SIG-M5 treated with dmso at 0.1 percent for 504 hours (cell line): ENCODE measurements at regions not wholly inside any gene's neighbourhood (a gene's known extent, or its start where the extent isn't known, plus 50 kb on each side); places are given as distances from the start of the nearest gene placed in this dataset.

Experiments used
- DNase-seq: peaks from one replicate; lab custom pipeline; 2025; ENCODE audit not compliant: unreplicated experiment; lab: John Stamatoyannopoulos, UW

- no peak for DNase-seq
Measured at GRCh38 chr12:77578466-77579220, 252.1 kb upstream of the NAV3 start.

- DNase-seq, result no peak
Measured at GRCh38 chr12:77577791-77578190, 252.9 kb upstream of the NAV3 start.

- no peak for DNase-seq
Measured at GRCh38 chr12:77575376-77575919, 255.2 kb upstream of the NAV3 start.

DNA sequence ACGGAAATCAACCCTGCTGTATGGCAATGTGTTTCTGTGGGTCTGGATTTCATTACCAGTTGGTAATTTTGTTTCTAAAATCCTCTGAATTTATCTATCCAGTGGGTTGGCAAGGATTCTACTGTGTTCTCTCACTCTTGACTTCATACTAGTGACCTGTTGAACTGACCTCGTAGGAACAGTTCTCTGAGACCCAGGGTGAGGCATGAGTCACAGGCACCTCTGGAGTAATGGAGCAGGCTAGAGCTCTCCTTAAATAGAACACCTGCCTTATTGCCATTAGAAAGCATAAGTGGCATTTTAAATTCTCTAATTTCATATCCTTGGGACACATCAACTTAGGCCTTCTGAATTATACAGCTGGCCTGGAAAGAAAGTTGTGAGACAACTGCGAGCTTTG is 258.3 kb upstream of the NAV3 start:
- no peak for DNase-seq

- no peak for DNase-seq
Measured at GRCh38 chr12:77571768-77572167, 258.9 kb upstream of the NAV3 start.

DNA sequence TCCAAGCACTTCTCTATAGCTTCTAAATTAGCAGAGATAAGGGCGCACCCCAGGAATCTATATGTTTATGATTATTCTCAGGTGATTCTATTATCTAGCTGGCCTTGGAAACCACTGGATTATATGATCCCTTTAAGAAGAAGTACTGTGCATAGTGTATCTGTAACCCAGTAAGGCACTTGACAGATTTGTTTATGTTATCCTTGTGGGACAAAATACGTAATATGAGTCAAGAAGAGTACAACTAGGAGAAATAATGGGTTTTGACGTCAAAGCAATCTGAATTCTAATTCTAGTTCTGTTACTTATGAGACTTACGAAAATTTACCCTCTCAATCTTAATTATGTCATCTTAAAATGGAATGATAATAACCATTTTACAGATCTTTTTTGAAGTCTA is 259.6 kb upstream of the NAV3 start:
- DNase-seq, result no peak

- DNase-seq, result no peak
Measured at GRCh38 chr12:77569876-77570275, 260.8 kb upstream of the NAV3 start.

- no peak for DNase-seq
Measured at GRCh38 chr12:77560714-77561113, 270.0 kb upstream of the NAV3 start.

GRCh38 chr12:77559400-77560074 is 271.2 kb upstream of the NAV3 start:
- DNase-seq, result no peak

DNA sequence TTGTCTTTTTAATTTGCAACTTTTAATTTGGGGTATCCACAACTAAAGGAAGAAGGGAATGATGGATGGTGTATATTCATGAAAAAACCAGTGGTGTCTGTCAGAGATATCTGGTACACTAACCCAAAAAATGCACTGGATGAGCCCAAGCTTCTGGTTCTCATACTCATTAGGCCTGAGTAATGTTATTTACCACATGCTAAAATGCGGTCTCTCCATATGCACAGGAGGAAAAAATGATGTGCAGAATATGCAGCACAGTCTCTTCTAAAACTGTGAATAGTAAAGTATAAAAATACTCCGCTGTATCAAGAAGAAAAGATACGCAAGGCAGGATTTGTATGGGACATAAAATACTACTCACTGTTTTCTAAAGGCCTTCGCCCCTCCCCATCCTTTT is 275.6 kb upstream of the NAV3 start:
- DNase-seq, result no peak

DNA sequence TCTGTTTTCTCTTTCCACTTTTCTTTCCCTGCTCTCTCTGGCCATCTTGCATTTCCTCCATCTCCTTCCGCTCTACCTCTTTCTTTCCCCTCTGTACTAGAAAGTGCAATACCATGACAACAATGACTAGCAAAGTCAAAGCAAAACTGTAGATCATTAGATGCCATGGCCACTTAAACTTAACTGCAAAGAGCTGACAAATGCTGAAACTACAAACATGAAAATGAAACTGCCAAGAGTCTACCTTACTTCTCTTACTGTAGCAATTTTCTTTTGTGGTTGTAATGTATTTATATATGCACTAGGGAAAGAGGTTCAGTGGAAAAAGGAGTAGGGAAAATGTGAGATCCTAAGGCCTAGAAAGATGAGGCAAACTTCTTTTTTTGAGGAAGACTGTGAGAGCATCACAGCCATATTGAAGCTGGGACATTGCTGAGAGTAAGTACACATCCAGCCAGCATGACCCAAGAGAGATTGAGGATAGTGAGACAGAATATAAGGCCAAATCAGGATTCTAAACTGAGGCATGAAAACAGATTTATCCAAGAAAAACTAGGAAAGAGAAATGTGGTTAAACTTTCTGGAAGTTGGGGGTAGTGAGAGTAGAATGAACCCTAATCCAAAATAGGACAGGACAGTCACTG is 276.6 kb upstream of the NAV3 start:
- no peak for DNase-seq

DNA sequence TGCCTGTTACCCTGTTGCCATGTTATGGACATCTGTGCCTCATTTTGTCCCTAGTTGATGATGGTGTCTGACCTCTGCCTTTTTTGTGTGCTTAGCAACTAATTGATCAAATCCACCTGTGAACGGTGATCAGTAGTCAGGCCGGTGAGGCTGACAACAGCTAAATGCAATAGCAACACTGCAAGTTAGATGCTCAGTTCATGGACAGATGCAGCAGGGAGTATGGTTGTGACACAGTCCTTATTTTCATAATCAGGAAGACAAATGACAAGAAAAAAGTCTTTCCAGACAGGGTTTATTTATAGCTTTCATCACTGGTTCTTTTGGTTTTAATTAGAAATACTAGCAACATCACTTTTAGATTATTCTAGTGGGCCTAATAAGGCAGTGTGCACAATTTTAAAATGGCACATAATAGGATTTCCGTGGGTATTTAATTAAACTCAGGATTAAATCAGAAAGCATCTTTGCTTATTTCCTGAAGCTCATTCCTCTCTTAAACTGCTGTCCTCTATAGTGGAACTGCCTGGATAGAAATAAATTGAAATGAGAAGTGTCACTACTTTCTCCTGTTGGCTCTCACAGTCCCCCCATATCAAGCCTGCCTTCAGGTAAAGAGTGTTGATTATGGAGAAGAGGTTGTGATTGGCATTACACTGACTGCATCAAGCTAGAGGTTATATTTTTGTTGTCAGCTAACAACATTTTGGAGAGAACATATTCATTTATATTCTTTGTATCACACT is 281.1 kb upstream of the NAV3 start:
- DNase-seq, result no peak

DNA sequence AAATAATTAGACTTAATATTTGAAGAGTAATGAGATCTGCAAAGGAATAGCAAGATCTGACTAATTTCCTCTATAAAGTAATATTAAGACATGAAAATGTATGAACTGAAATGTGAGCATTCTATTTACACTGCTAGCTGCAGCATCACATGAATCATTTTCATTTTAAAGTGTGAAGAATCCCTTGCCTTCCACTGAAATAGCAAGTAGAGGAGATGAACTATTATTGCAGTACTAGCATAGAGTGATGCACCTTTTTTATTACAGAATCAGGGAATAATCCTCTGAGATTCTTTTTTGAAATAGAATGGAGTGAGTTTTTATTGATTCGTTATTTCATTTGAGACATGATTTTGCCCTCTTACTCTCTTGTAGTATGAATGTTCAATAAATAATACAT is 281.9 kb upstream of the NAV3 start:
- no peak for DNase-seq

- no peak for DNase-seq
Measured at GRCh38 chr12:77540097-77540496, 290.6 kb upstream of the NAV3 start.

- no peak for DNase-seq
Measured at GRCh38 chr12:77537663-77538062, 293.0 kb upstream of the NAV3 start.

DNA sequence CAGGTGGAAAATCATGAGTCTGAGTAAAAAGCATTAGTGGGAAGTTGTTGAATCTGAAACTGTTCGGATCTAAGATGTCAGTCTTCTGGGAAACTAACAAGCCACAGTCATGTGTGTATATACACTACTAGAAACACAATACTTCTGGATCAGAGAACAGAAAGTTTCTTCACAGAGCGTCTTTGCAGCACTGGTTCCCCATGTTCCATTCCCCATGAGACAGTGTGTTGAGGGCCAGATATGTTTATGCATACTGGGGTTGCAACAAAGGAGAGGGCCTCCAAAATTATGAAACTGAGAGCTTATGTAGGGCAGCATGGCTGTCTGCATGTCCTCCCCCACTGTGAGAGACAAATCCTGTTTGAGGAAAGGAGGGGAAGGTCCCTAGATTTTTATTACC is 295.0 kb upstream of the NAV3 start:
- DNase-seq, result no peak

- no peak for DNase-seq
Measured at GRCh38 chr12:77531912-77532311, 298.8 kb upstream of the NAV3 start.

DNA sequence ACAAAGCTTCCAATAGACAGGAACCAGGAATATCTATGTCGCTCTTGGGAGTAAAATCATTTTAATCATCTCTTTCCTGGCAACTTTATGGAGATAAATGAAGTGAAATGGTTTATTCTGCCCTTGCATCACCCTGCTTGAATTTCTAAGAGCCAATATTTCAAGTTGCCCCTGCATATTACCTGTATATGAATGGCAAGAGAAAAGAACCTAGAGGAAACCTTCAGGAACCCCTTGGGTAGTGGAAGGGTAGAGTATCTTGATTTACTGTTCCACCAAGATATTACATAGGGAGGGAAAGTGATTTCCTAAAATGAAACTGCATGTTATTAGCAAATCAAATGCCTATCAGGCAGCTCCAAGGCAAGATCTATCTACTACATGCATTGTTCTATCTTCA is 308.4 kb upstream of the NAV3 start:
- no peak for DNase-seq

- DNase-seq, result no peak
Measured at GRCh38 chr12:77521508-77522115, 309.1 kb upstream of the NAV3 start.

- no peak for DNase-seq
Measured at GRCh38 chr12:77514511-77514910, 316.2 kb upstream of the NAV3 start.

- DNase-seq, result no peak
Measured at GRCh38 chr12:77510985-77511384, 319.7 kb upstream of the NAV3 start.
